ENCODE measurements at regions not wholly inside any gene's neighbourhood (a gene's known extent, or its start where the extent isn't known, plus 50 kb on each side); places are given as distances from the start of the nearest gene placed in this dataset.
"Not testable (repeated sequence)": the region's sequence is repeated elsewhere in the genome, so short reads cannot be mapped to it uniquely, and the experiment has no call there.

- no peak for DNase-seq
These were observed 169.5 kb downstream of the MYCN start for GRCh38 chr2:16109821-16110310.

- no peak for DNase-seq
These were observed 169.0 kb downstream of the MYCN start for GRCh38 chr2:16109368-16109820.

GRCh38 chr2:16107246-16107645 lies 166.9 kb downstream of the MYCN start:
- DNase-seq, result no peak

- no peak for DNase-seq
These were observed 166.3 kb downstream of the MYCN start for GRCh38 chr2:16106619-16107018.

- no peak for DNase-seq
These were observed 165.4 kb downstream of the MYCN start for GRCh38 chr2:16105669-16106281.

GRCh38 chr2:16104949-16105668 lies 164.8 kb downstream of the MYCN start:
- DNase-seq, result no peak

GRCh38 chr2:16104315-16104948 lies 164.1 kb downstream of the MYCN start:
- no peak for DNase-seq

GRCh38 chr2:16103614-16104314 lies 163.4 kb downstream of the MYCN start:
- DNase-seq, result no peak

GRCh38 chr2:16102976-16103380 lies 162.6 kb downstream of the MYCN start:
- no peak for DNase-seq

GRCh38 chr2:16102358-16102975 lies 162.1 kb downstream of the MYCN start:
- DNase-seq, result no peak

- DNase-seq, result no peak
These were observed 160.8 kb downstream of the MYCN start for GRCh38 chr2:16101196-16101595.

- no peak for DNase-seq
These were observed 159.7 kb downstream of the MYCN start for GRCh38 chr2:16100006-16100405.

- no peak for DNase-seq
These were observed 159.0 kb downstream of the MYCN start for GRCh38 chr2:16099326-16099725.

- DNase-seq, result no peak
These were observed 156.6 kb downstream of the MYCN start for GRCh38 chr2:16096962-16097361.

- DNase-seq, result not testable (repeated sequence)
These were observed 155.1 kb downstream of the MYCN start for GRCh38 chr2:16095483-16095882.

- DNase-seq, result no peak
These were observed 154.5 kb downstream of the MYCN start for GRCh38 chr2:16094811-16095210.

GRCh38 chr2:16093639-16094529 lies 153.5 kb downstream of the MYCN start:
- no peak for DNase-seq

GRCh38 chr2:16092861-16093638 lies 152.7 kb downstream of the MYCN start:
- no peak for DNase-seq

GRCh38 chr2:16091576-16092282 lies 151.4 kb downstream of the MYCN start:
- no peak for DNase-seq
